Ureter (tissue), 1 donor: ENCODE measurements at regions not wholly inside any gene's neighbourhood (a gene's known extent, or its start where the extent isn't known, plus 50 kb on each side); places are given as distances from the start of the nearest gene placed in this dataset.
"Not testable (repeated sequence)": the region's sequence is repeated elsewhere in the genome, so short reads cannot be mapped to it uniquely, and the experiment has no call there.

ENCODE experiments used
- DNase-seq: peaks from one replicate; pipeline ENCODE4 v3.0.0-alpha.2; 2020; ENCODE audit warnings: low spot score
- donor health status: DM: yes; HTN: yes; CAD: no.

DNA sequence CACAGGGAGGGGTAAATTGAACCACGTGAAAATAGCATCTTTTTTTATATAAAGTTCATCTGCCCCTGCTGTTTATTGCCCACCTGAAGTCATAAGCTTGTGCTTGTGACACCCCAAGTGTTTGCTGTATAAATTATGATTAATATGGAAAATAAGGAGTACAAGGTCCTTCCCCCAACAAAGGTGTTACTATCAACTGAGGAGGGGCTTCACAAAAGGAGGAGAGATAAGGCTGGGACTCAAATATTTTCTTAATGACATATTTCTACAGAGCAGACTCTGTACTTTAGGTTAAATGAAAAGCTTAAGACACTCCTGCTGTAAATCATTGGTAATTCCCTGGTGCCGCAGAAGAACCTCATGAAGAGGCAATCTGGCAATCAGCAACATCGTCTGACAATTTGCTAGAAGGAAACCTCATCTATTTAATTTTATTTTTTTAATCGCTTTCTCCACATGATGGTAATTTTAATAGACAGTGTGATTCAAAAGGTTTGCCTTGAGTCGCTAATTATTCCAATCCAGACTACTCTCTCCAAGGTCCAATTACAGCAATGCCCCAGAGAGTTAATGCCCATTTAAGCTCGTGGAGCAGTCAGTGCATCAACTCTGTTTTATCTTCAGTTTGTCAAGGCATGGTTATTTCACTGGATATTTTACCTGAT, 1432.4 kb downstream of the FAM181B start:
- DNase-seq = no peak

GRCh38 chr11:81286959-81287358, 1446.7 kb downstream of the FAM181B start:
- DNase-seq = no peak

- no peak for DNase-seq
Observed at GRCh38 chr11:81286550-81286949, 1447.1 kb downstream of the FAM181B start.

DNA sequence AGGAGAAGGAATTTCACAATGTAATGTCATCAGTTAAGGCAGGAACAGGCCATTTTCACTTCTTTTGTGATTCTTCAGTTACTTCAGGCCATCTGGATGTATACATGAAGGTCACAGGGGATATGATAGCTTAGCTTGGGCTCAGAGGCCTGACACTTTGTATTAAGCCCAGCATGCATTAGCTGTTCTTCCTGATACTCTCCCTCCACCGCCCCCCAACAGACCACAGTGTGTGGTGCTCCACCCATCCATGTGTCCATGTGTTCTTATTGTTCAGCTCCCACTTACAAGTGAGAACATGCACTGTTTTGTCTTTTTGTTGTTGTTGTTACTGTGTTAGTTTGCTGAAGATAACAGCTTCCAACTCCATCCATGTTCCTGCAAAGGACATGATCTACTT, 1453.4 kb downstream of the FAM181B start:
- not testable (repeated sequence) for DNase-seq

- DNase-seq = no peak
Observed at GRCh38 chr11:81278991-81279390, 1454.7 kb downstream of the FAM181B start.

GRCh38 chr11:81270686-81271085, 1463.0 kb downstream of the FAM181B start:
- no peak for DNase-seq

DNA sequence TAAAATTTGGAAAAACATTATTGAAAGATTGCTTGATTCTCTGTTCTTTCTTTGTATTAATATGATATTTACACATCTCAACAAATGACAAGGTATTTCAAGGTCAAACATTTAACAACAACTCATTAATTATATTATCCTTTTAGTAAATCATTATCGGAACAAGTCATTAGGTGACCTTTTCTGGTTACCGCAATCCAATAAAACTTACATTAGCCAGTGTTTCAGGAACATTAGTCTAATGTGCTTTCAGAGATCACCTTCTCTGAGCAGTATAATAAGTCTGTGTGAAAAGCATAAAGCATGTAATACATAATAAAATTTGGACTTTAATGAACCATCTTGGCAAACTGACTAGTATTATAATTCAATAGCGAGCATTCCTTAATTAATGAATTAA, 1466.4 kb downstream of the FAM181B start:
- DNase-seq = no peak

GRCh38 chr11:81259471-81259870, 1474.2 kb downstream of the FAM181B start:
- DNase-seq = no peak

DNA sequence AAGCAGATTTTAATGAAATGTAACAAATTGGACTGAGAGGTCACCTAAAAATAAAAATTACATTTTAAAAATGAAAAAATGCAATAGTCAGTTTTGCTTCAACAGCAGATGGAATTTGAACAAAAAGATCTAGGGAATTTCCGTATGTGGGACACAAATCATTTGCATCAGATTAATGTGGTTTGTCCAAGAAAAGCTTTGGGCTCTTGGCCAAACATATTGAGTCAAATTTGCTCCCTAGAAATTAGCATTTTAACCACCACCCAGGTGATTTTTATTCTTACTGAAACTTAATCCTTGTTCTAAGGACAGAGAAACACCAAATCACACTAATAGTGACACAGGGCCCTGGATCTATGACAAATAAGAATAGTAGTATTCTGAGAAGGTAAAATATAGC, 1477.8 kb downstream of the FAM181B start:
- DNase-seq = no peak

DNA sequence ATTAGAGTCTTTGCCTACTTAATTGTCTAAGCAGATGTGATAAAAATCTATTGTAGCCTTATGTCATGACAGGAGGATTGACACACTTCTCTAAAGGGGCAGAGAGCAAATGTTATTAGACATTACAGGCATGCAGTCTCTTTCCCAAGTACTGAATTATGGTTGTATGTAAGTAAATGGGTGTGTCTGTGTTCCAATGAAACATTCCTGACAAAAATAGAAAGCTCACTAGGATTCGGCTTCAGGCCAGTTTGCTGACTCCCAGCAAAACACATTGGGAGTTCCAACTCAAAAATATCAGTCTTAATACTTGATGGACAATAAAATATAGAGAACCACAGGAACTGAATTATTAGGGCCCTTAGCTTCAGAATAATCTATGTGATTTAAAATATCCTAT, 1480.4 kb downstream of the FAM181B start:
- DNase-seq = no peak

DNA sequence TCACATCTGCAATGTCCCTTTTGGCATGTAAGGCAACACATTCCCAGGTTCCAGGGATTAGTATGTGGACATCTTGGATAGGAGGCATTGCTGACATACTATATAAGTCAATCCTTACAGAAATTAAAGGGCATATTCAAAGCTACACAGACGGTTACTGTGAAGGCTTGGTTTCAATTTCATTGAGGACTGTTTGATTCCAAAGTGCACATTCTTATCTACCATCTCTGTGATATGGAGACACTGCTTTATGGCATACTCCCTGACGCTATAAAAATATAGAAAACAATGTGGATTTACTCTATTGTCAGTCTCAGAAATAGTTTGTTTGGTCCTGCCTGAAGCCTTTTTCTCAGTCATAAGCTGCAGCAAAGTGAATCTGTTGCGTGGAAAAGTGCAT, 1486.7 kb downstream of the FAM181B start:
- DNase-seq = no peak

DNA sequence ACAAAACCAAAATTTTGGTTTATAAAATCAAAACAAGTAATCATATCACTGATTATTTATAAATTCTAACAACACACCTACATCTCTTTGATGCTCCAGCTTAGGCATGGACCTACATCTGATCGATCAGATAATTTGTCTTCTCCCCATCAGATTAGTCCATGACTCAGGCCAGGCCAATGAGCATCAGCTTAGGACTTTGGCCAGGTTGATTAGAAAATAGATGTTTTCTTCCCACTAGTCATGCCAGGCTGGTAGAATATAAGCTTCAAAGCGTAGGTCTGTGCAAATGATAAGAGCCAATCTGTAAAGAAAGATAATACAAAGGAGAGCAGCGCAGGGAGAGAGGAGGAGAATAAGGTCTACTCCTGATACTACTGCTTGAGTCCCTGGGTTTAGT, 1487.9 kb downstream of the FAM181B start:
- DNase-seq = no peak

GRCh38 chr11:81241672-81242275, 1491.9 kb downstream of the FAM181B start:
- DNase-seq = no peak

DNA sequence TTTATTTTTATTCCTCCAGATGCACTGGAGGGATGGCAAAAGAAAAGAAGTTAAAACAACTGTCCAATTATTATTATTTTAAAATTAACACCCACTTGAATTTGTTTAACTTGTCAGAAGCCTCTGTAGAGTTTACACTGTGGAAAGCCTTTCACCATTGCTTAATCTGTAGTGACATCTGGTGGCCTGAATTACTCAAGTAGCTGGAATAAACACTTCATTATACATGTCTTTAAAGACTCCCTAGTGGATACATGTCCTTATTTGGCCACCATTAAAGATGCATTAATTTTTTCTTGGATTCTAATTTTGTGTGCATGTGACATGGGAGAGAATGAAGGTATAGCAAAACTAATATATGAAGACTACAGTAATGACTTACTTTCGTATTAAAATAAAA, 1496.5 kb downstream of the FAM181B start:
- DNase-seq = no peak

DNA sequence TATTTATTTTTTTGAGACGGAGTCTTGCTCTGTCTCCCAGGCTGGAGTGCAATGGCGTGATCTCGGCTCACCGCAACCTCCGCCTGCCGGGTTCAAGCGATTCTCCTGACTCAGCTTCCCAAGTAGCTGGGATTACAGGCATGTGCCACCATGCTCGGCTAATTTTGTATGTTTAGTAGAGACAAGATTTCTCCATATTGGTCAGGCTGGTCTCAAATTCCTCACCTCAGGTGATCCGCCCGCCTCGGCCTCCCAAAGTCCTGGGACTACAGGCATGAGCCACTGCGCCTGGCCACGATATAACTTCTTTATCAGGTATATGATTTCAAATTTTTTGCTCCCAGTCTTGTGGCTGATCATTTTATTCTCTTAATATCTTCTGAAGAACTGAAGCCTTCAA, 1506.3 kb downstream of the FAM181B start:
- DNase-seq = not testable (repeated sequence)

GRCh38 chr11:81224396-81224795, 1509.3 kb downstream of the FAM181B start:
- DNase-seq = no peak

DNA sequence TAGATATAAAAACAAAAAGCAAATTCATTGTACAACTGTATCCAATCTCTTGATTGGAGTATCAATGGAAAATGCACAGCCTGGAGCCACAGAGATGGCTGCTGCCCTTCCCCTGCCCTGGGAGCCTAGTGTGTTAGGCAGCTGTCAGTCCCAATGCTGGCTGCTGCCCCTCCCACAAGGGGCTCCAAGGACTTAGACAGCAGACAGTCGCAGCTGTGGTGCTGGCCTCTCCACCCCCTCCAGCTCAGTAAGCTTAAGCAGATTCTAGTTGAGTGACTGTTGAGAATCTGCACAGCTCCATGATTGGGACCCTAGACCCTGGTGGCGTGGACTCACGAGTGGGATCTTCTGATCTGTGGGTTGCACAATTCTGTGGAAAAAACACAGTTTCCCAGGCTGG, 1511.2 kb downstream of the FAM181B start:
- DNase-seq = no peak

DNA sequence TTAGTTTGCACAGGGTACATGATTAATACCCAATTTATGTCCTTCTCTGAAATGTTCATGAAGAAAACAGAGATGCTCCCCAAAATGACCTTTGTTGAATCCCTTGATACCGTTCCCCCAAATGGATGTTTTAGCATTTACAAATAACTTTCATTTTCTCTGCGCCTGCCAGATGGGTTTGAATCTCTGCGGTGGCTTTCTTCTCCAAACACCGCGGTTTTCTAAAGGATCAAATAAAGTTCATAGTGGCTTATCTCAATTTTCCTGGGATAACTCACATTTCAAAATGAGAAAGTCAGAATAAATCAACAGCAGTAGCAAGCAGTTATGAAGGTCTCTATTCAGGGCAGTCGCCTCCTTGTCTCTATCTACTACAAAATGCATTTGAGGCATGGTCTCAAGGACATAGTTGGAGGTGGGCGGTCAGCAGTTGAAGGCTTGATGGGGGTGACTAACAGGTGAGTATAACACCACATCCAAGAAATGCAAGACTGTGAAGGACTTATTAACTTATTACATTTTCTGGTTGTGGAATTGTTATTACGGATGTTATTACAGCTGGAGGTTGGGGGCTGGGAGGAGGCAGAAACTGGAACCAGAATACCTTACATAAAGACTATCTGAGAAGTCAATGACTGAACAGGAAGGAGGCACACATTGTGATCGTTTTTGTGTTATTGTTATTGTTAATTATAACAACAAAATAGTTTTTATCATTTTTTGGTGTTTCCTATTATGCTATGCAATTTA, 1513.3 kb downstream of the FAM181B start:
- DNase-seq = no peak

- DNase-seq = no peak
Observed at GRCh38 chr11:81219661-81220060, 1514.0 kb downstream of the FAM181B start.

DNA sequence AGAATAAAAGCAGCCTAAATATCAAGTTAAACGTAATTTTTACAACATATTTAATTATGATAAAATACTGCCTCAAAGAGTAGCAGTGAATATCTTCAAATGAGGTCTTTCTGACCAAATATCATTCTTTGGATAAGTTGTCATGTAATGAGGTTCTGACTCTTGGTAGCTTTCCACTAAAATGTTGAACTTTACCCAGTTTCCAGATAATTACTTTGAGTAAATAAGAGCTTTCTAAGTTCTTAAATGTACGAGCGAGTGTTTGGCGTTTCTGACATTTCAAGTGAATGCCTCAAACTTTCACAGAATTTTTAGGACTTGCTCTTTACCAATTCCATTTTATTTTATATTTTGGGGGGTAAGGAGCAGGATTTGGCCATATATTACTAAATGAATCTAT, 1515.2 kb downstream of the FAM181B start:
- no peak for DNase-seq

GRCh38 chr11:81211050-81211449, 1522.6 kb downstream of the FAM181B start:
- DNase-seq = no peak

DNA sequence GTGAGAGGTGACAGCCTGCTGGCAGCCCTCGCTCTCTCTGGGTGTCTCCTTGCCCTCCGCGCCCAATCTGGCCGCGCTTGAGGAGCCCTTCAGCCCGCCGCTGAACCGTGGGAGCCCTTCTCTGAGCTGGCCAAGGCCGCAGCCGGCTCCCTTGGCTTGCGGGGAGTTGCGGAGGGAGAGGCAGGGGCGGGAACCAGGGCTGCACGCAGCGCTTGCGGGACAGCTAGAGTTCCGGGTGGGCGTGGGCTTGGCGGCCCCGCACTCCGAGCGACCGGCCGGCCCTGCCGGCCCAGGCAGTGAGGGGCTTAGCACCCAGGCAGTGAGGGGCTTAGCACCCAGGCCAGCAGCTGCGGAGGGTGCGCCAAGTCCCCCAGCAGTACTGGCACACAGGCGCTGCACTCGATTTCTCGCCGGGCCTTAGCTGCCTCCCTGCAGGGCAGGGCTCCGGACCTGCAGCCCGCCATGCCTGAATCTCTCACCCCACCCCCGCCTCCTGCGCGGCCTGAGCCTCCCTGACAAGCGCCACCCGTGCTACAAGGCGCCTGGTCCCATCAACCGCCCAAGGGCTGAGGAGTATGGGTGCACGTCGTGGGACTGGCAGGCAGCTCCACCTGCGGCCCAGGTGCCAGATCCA, 1526.1 kb downstream of the FAM181B start:
- DNase-seq = no peak

DNA sequence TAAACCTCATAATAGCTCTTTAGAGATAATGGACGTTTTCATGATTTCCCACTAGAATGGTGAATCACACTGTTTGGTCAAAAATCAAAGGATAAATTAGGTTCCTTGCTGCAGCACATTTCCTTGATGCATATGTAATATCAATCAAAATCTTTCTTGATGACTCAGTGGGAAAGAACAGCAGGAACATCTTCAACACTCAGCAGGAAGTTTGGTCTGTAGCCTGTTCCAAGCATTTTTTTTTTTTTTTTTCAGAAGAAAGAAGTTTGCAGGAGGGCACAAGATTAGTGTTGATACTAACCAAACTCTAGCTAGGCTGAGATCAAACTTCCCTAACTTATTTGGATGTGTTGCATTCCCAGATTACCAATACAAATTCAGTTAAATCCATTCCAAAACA, 1529.8 kb downstream of the FAM181B start:
- no peak for DNase-seq
